Muscle of arm (tissue), 1 donor: ENCODE measurements at regions not wholly inside any gene's neighbourhood (a gene's known extent, or its start where the extent isn't known, plus 50 kb on each side); places are given as distances from the start of the nearest gene placed in this dataset.
"Not testable (repeated sequence)": the region's sequence is repeated elsewhere in the genome, so short reads cannot be mapped to it uniquely, and the experiment has no call there.

Experiments used
- DNase-seq: peaks from one replicate; pipeline ENCODE4 v3.0.0-alpha.2; 2013

DNA sequence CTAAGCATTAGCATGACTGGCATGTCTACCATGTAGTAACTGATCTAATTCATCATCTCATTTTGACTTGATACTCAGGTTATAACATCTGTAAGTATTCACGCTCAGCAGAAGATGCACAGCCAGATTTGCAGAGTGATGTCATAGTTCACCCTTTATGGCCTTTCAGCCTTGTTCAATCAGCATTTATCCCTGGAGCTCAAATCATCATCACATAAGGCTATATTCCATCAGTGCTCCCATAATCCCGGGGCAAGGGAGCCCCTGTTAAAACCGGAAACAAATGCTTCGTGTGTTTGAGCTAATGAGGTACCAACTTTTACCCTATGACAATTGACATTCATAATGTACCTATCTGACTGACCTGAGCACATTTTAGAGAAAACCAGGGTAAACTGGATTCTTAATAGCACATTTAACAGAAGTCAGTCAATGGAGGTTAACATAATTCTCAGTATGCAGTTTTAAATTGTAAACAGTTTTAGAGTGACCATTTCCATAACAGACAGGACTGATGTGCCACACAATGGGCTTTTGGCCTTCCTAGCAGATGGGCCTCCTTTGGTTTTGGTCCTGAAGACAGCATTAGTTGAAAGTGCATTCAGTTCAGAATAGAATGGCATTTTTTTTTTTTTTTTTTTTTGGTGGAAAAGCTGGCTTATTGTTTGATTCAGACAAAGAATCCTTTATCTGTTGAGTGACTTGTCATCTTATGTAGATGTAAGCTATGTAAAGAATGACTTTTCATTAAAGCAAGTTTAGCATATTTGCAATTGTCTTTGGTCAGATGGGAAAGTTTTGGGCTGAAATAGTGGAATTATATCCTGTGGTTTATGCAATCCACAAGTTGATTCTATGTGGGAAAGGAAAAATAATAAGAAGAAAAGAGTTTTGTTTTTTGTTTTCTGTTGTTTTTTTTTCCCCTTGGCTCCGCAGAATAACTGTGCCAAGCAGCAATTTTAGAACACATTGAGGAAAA lies 866.0 kb upstream of the ACVR2A start:
- no peak for DNase-seq

DNA sequence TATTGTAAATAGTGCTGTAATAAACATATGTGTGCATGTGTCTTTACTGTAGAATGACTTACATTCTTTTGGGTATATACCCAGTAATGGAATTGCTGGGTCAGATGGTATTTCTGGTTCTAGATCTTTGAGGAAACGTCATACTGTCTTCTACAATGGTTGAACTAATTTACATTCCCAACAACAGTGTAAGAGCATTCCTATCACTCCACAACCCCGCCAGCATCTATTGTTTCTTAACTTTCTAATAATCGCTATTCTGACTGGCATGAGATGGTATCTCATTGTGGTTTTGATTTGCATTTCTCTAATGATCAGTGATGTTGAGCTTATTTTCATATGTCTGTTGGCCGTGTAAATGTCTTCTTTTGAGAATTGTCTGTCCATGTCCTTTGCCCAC lies 873.8 kb upstream of the ACVR2A start:
- not testable (repeated sequence) for DNase-seq

DNA sequence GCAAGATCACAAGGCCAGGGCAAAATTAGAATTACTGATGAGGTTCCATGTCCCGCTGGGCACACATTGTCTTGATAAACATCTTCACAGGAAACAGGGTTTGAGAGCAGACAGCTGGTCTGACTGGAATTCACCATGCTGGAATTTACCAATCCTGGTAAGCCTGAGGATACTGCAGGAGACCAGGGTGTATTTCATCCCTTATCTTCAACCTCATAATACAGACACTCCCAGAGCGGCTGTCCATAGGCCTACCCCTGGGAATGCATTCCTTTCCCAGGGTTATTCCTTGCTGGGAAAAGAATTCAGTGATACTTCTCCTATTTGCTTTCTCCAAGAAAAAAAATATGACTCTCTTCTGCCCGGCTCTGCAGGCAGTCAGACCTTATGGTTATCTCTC lies 875.1 kb upstream of the ACVR2A start:
- DNase-seq, result not testable (repeated sequence)

DNA sequence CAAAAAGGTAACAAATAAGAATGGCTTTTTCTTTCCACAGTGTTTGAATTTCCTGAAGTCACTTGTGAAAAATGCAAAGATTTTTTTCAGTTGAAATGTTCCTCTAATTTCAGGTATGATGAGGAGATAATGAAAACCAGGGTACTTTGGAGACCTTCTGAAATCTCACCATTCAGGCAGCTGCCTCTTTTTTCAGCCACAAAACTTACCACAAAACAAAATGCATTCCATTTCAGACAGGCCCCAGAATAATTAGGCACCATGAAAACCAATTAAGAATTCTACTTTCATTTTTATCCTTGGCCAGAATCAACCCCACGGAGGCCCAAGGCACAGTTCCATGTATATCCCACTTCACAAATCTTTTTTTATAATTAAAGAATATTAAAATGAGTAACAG lies 880.3 kb upstream of the ACVR2A start:
- DNase-seq, result no peak

GRCh38 chr2:146954544-146954943 lies 890.3 kb upstream of the ACVR2A start:
- DNase-seq, result no peak

- DNase-seq, result no peak
Measured at GRCh38 chr2:146952696-146953095, 892.1 kb upstream of the ACVR2A start.

- no peak for DNase-seq
Measured at GRCh38 chr2:146950911-146951310, 893.9 kb upstream of the ACVR2A start.

- no peak for DNase-seq
Measured at GRCh38 chr2:146950361-146950760, 894.5 kb upstream of the ACVR2A start.

DNA sequence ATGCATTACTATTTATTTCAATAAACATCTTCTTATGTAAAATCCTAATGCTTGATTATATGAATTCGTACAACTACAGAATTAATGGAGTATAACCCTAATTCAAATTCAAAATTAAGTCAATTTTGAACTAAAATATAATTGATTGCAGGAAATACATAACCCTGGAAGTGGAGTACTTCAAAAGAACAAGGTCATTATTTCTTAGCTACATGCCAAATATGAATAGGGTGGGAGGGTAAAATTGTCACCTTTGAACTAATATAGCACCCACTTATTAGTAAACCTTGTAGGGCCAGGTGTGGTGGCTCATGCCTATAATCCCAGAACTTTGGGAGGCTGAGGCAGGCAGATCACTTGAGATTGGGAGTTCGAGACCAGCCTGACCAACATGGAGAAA lies 895.4 kb upstream of the ACVR2A start:
- DNase-seq, result no peak

DNA sequence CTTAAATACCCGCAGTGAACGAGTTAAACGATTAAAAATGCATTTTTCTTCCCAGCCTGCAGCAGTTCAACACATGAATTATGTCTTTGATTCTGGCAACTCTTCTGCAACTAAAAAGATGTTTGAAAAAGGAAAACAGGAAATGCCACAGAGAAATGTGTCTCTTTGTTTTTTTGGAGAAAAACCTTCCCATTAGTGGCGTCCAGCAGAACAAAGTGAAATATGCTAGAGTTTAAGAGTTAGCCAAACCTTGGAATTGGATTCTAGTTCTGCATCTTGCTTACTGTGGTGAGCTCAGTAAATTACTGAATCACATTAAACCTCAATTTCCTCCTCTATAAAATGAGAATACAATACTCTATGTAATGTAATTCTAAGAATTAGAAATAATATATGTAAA lies 900.2 kb upstream of the ACVR2A start:
- DNase-seq, result no peak

DNA sequence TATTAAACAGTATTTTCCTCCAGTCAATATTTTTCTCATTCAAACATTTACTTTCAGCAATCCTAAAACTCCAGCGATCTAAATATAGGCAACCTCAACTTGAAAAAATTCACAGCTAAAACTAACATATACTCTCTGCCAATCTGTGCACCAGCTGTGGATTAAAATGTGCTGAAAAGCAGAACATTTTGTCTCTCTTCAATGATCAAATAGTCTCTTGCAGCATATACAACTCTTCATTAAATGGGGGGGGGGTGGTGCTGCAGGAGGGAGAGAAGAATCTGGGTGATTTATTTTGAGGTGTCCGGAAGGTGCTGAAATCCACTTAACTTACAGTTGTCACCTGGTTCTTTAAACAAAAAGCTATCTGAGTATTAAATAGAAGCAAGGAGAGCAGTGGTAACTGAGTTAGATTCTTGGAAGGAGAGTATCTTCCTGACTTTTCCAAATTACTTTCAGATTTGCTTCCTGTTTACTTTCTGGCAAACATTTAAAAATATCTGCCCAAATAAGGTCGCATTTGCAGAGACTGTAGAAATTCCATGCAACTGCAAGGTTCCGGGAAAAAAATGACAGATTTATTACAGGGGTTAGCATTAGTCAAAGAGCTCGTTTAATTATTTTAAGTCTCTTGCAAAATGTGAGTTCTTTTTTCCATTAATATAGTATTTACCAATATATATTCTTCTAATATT lies 904.7 kb upstream of the ACVR2A start:
- peak; percentile 16 for DNase-seq

DNA sequence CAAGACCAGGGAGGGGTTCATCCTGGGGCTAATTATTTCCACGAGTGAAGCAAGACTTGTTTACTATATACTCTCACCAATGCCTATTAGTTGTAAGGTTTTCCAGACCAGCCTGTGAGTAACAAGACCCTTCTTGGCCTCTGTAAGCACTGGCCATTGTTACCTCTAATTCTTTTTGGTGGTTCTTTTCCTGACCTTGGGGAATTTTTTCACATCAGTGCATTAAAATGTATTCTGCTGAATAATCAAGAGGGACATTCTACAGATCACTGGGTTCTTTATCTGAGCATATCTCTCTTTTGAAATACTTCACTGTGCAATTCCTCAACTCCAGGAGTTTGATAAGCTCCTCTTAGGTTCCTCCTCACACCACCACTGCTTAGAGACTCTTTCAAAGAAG lies 909.9 kb upstream of the ACVR2A start:
- DNase-seq, result no peak

DNA sequence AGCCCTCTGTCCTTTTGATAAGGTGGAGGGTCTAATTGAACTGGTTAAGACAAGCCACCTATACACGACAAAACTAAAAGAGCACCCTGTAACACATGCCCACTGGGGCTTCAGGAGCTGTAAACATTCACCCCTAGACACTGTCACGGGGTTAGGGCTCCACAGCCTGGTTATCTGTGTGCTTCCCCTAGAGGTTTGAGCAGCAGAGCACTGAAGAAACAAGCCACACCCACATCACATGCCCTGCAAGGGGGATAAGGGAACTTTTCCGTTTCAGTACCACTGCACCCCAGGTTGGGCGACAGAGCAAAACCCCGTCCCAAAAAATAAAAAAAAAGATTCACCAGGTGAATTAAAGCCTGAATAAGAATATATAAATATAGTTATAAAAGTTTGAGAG lies 913.7 kb upstream of the ACVR2A start:
- DNase-seq, result no peak

GRCh38 chr2:146927080-146927711 lies 917.6 kb upstream of the ACVR2A start:
- DNase-seq, result peak; percentile 60

DNA sequence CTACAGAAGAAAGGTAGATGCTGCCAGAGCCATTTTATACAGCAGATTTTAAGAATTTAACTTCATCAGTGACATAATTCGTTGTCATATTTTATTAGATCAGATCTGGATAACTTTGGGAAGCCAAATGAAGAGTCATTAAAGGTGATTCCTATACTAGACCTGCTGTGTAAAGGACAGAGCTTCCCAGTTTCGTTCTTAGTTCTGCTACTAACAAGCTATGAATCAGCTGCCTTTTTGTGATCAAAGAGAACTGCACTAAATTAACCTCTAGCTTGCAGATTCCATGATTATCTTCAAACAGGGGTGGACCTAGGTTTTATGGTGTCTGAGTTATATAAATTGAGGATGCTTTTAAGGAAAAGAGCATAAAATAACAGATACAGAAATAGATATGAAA lies 926.5 kb upstream of the ACVR2A start:
- no peak for DNase-seq

GRCh38 chr2:146917431-146918042 lies 927.3 kb upstream of the ACVR2A start:
- no peak for DNase-seq

- no peak for DNase-seq
Measured at GRCh38 chr2:146916914-146917313, 927.9 kb upstream of the ACVR2A start.

- no peak for DNase-seq
Measured at GRCh38 chr2:146913476-146913875, 931.4 kb upstream of the ACVR2A start.

- no peak for DNase-seq
Measured at GRCh38 chr2:146912536-146912935, 932.3 kb upstream of the ACVR2A start.

DNA sequence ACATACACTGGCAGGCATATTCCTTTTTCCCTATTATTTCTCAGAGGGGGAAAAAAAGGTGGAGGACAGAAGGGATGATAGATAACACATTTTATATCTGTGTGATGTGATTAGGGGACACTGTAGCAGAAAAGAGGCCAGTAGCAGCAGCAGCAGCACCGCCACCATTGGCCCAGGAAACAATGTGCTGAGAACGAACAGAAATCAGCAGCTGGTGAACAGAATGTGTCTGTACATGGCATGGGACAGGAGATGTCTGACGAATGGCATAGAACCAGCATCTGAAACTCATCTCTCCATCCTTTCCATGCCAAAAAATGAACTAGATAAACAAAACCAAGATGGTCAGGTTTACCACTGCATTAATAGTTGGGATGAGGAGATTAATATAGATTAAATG lies 936.1 kb upstream of the ACVR2A start:
- DNase-seq, result no peak

GRCh38 chr2:146898083-146898482 lies 946.7 kb upstream of the ACVR2A start:
- DNase-seq, result no peak

GRCh38 chr2:146894514-146894913 lies 950.3 kb upstream of the ACVR2A start:
- DNase-seq, result no peak
